Fibroblast of skin of scalp (primary cell): ENCODE measurements at regions not wholly inside any gene's neighbourhood (a gene's known extent, or its start where the extent isn't known, plus 50 kb on each side); places are given as distances from the start of the nearest gene placed in this dataset.
"Not testable (repeated sequence)": the region's sequence is repeated elsewhere in the genome, so short reads cannot be mapped to it uniquely, and the experiment has no call there.

Source experiments
- DNase-seq: peaks from one replicate; pipeline ENCODE4 v3.0.0-alpha.2; 2013

DNA sequence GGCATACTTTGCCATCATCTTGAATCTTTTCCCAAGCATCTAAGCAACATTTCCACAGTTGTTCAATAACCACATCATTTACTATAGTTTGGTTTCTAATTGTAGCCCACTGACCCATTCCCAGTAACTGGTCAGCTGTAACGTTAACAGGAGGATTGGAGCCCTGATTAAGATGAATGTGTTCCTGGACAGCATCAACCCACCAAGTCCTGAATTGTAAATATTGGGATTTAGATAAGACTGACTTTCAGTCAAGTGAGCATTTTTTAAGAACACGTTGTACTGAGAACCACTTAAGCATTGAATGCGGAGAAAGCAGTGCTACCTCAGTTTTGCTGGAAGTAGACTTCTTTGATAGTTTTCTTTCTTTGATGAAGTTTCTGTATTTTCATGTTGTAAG, 53.3 kb upstream of the ARL4D start:
- not testable (repeated sequence) for DNase-seq

DNA sequence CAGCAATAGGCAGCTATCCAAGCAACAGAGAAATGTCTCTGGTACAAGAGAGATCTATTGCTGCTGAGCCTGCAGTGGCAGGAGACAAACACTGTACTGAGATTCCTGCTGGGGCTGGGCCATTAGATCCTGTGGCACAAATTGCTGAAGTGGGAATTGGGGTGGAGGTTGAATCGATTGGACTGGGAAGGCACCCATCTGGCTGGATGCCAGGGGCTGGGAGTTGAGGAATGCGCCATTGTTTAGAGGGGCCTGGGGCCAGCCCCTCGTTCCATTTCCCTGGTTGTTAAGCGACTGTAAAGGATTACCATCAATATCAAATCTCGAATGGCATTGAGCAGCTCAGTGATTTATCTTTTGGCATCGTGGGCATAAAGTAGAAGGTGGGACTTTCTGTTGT, 54.1 kb upstream of the ARL4D start:
- no peak for DNase-seq

DNA sequence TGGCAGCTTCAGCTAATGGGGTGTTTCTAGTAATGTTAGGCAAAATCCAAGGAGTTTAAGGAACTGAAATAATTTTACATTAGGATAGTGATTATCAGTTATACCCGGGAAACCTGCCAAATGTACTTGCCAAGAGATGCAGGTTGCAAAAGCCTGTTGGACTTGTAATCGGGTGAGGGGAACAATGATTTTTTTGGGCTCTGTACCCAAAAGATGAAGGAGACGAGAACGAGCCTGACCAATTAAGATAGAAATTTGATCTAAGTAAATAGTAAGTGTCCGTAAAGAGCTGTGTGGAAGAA, 56.3 kb upstream of the ARL4D start:
- DNase-seq = no peak

DNA sequence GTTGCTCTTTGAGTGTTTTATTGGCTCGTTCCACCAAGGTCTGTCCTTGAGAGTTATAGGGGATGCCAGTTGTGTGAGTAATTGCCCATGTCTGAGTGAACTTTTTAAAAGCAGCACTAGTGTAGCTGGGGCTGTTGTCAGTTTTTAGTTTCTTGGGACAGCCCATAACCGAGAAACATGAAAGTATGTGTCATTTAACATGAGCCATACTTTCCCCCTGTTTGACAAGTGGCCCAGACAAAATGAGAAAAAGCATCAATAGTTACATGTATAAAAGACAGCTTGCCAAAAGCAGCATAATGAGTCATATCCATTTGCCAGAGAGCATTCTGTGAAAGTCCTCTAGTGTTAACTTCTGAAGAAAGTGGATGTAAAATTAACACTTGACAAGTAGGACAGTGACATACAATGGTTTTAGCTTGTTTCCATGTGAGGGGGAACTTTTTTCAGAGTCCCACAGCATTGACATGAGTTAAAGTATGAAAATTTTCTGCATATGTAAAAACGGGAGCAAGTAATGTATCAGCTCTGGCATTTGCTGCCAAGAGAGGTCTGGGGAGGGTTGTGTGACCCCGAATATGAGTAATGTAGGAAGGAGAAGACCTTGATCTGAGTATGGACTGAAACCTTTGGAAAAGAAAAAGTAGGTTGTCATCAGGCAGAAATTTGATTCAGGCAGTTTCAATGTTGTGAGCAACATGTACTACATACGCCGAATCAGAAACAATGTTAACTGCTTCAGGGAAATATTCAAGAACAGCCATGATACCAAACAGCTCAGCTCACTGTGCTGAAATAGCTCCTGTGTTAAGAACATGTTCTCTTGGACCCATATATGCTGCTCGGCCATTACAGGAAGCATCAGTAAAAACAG, 56.8 kb upstream of the ARL4D start:
- peak; percentile 83 for DNase-seq

DNA sequence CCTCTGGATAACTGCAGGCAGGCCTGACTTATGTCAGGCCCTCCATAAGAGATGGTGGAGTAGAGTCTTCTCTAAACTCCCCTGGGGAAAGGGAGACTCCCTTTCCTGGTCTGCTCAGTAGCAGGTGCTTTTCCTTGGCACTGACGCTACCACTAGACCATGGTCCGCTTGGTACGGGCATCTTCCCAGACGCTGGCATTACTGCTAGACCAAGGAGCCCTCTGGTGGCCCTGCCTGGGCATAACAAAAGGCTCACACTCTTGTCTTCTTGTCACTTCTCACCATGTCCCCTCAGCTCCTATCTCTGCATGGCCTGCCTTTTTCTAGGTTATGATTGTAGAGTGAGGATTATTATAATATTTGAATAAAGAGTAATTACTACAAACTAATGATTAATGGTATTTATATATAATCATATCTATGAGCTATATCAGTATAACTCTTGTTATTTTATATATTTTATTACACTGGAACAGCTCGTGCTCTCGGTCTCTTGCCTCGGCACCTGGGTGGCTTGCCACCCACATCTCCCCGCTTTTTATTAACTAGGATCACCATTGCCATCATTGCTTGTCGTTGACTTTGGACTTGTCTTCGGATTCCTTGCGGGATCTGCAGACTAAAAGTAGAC, 59.8 kb upstream of the ARL4D start:
- peak; percentile 58 for DNase-seq

DNA sequence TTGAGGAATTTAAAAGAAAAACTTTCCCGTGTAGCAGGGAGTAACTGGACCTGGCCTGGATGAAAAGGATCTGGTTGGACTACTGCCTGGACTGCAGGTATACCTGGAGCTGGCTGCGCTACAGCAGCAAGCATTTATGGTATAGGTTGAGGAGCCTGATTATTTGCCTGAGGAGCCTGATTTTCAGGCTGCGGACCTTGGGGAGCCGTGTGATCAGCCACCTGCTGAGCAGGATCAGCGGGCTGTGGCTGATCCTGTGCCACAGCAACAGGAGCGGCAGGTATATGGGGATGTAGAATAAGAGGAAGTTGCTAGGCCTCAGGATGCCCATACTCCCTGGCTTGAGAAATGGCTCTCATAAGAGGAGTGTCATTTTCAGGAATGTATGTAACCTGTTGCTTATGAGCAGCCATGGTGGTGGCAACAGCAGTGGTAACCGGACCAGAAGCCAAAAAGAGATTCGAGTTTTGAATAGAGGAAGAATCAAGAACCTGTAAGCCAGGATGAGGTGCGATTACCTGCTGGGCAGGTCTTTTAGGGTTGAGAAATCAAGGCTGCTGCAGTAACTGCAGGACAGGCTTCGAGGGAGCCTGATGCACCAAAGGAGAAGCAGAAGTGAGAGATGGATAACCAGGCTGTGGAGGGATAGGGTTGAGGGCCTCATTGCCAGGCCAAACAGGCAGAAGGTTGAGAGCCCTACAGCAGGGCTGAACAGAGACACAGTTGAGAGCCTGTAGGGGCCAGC, 60.9 kb upstream of the ARL4D start:
- no peak for DNase-seq

DNA sequence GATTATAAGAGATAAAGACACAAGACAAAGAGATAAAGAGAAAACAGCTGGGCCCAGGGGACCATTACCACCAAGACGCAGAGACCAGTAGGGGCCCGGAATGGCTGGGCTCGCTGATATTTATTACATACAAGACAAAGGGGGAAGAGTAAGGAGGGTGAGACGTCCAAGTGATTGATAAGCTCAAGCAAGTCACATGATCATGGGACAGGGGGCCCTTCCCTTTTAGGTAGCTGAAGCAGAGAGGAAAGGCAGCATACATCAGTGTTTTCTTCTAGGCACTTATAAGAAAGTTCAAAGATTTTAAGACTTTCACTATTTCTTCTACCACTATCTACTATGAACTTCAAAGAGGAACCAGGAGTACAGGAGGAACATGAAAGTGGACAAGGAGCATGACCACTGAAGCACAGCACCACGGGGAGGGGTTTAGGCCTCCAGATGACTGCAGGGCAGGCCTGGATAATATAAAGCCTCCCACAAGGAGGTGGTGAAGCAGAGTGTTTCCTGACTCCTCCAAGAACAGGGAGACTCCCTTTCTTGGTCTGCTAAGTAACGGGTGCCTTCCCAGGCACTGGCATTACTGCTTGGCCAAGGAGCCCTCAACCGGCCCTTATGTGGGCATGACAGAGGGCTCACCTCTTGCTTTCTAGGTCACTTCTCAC, 63.9 kb upstream of the ARL4D start:
- no peak for DNase-seq

DNA sequence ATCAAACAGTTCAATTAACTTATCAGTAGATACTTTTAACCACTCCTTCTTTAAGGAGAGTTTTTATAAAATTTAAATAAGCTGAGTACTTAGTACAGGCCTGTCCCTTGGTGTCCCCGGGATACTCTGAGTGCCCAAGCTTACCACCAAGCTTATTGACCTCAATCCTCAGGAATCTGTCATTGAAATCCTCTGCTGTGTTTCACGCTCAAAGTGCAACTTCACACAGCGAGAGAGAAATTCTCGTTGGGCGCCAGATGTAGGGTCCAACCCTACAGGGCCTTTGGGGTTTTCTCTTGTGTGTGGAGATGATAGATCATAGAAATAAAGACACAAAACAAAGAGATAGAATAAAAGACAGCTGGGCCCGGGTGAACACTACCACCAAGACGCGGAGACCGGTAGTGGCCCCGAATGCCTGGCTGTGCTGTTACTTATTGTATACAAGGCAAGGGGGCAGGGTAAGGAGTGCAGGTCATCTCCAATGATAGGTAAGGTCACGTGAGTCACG, 65.3 kb upstream of the ARL4D start:
- DNase-seq = peak; percentile 35

DNA sequence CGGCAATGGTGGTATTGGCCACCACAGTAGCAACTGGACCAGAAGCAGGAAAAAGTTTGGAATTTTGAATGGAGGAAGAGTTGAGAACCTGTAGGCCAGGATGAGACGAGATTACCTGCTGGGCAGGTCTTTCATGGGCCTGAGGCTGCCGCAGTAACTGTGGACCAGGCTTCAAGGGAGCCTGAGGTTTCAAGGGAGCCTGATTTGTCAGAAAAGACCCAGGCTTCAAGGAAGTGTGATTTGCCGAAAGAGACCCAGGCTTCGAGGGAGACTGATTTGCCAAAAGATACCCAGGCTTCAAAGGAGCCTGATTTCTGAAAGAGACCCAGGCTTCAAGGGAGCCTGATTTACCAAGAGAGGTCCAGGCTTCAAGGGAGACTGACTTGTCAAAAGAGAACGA, 66.6 kb upstream of the ARL4D start:
- DNase-seq = no peak

DNA sequence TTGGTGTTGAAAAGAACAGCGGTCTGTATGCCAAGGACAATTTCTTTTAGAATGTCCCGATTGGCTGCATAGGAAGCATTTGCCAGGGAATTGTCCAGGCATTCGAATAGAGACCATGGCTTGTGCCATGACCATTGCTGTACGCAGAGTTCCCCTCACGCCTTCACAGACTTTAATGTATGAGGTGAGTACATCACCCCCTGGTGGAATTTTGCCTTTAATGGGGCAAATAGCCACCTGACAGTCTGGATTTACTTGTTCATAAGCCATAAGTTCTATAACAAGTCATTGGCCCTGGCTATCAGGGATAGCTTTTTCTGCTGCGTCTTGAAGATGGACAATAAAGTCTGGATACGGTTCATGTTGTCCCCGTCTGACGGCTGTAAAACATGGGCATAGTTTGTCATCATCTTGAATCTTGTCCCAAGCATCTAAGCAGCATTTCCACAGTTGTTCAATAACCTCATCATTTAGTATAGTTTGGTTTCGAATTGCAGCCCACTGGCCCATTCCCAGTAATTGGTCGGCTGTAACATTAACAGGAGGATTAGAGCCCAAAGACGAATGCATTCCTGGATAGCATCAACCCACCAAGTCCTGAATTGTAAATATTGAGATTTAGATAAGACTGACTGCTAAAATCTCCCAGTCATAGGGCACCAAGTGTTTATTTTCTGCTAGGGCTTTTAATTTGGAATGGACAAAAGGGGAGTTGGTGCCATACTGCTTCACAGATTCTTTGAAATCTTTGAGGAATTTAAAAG, 67.7 kb upstream of the ARL4D start:
- no peak for DNase-seq

DNA sequence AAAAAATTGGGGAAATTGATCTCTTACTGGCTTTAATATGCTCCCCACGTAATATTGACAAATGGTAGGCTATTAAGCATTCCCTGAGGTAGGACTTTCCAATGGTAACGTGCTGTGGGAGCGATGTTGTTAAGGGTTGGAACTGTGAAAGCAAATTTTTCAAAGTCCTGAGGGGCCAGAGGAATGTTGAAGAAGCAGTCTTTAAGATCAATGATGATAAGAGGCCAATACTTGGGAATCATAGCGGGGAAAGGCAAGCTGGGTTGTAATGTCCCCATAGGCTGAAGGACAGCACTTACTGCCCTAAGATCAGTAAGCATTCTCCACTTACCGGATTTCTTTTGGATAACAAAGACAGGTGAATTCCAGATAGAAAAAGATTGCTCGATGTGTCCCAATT, 69.6 kb upstream of the ARL4D start:
- no peak for DNase-seq

DNA sequence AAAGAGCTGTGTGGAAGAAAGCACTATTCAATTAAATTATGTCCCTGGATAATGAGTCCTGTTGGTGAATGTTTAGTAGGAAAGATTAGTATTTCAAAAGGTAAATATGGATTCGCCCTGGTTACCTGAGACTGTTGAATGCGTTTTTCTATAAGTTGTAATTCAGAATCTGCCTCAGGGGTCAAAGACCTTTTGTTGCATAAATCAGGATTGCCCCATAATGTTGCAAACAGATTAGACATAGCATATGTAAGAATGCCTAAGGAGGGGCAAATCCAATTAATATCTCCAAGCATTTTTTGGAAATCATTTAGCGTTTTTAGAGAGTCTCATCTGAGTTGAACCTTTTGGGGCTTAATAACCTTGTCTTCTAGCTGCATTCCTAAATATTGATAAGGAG, 70.1 kb upstream of the ARL4D start:
- no peak for DNase-seq

DNA sequence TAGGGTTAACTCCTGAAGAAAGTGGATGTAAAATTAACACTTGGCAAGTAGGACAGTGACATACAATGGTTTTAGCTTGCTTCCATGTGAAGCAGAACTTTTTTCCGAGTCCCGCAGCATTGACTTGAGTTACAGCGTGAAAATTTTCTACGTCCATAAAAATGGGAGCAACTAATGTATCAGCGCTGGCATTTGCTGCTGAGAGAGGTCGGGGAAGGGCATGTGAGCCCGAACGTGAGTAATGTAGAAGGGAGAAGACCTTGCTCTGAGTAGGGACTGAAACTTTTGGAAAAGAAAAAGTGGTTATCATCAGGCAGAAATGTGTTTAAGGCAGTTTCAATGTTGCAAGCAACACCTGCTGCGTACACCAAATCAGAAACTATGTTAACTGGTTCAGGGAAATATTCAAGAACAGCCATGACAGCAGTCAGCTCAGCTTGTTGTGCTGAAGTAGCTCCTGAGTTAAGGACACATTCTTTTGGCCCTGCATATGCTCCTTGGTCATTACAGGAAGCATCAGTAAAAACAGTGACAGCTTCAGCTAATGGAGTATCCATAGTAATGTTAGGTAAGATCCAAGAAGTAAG, 70.9 kb upstream of the ARL4D start:
- no peak for DNase-seq

DNA sequence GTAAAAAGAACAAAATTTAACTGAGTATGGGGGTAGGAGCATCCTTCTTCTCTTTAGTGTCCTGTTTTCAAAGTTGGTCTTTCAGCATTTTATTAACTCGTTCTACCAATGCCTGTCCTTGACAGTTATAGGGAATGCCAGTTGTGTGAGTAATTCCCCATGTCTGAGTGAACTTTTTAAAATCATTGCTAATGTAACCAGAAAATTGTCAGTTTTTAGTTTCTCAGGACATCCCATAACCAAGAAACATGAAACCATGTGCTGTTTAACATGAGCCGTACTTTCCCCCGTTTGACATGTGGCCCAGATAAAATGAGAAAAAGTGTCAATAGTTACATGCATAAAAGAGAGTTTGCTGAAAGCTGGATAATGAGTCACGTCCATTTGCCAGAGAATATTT, 71.4 kb upstream of the ARL4D start:
- DNase-seq = peak; percentile 24

DNA sequence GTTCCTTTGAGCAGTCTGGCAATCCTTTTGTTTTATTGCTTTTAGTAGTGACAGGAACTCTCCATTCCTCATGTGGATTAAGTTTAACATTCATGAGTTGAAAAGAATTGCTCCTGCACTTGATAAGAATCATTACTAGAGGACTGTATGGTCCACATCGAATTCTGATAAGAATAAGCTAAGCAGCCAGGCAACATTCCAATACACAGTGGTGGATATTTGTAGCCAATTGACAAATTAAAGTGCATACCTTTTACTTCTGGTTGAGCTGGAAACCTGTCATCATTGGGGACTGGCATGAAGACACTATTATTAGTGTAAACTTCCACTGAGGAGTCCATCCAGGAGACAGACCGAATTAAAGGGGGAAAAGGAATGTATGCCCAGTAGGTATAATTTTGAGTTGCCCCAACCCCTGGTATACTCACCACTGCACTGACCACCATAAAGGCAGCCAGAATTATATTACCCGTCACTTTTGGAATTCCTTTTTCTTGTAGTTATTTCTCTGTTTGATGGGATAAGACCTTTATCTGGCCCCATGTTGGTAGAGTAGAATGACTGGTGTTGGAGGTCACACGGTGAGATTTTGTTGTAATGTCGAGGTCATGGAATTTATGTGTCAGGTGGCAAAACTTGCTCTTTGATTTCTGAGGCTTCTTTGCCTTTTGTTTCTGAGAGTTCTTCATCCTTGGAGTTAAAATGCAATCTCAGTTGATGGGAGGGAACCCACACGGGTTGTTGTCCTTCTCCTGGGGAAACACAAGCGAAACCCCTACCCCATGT, 72.1 kb upstream of the ARL4D start:
- no peak for DNase-seq

DNA sequence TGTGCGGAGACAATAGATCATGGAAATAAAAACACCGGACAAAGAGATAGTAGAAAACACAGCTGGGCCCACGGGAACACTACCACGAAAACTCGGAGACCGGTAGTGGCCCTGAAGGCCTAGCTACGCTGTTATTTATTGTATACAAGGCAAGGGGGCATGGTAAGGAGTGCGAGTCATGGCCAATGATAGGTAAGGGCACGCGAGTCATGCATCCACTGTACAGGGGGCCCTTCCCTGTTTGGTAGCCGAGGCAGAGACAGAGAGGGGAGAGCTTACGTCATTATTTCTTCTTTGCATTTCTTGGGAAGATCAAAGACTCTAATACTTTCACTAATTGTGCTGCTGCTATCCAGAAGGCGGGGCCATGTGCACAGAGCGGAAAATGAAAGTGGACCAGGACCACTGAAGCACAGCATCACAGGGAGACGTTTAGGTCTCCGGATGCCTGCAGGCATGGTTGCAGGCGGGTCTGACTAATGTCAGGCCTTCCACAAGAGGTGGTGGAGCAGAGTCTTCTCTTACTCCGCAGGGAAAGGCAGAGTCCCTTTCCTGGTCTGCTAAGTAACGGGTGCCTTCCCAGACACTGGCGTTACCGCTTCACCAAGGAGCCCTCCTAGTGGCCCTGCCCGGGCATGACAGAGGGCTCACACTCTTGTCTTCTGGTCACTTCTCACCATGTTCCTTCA, 74.4 kb upstream of the ARL4D start:
- DNase-seq = no peak

DNA sequence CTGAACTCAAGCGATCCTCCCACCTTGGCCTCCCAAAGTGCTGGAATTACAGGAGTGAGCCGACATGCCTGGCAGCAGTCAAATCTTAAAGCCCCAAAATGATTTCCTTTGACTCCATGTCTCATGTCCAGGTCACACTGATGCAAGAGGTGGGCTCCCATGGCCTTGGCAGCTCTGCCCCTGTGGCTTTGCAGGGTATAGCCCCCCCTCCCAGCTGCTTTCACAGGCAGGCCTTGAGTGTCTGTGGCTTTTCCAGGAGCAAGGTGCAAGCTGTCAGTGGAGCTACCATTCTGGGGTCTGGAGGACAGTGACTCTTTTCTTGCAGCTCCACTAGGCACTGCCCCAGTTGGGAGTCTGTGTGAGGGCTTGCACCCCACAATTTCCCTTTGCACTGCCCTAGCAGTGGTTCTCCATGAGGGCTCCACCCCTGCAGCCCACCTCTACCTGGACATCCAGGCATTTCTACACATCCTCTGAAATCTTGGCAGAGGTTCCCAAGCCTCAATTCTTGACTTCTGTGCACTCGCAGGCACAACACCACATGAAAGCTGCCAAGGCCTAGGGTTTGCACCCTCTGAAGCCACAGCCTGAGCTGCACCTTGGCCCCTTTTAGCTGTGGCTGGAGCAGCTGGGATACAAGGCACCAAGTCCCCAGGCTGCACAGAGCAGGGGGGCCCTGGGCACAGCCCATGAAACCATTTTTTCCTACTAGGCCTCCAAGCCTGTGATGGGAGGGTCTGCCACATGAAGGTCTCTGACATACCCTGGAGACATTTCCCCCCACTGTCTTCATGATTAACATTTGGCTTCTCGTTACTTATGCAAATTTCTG, 79.3 kb upstream of the ARL4D start:
- DNase-seq = no peak

DNA sequence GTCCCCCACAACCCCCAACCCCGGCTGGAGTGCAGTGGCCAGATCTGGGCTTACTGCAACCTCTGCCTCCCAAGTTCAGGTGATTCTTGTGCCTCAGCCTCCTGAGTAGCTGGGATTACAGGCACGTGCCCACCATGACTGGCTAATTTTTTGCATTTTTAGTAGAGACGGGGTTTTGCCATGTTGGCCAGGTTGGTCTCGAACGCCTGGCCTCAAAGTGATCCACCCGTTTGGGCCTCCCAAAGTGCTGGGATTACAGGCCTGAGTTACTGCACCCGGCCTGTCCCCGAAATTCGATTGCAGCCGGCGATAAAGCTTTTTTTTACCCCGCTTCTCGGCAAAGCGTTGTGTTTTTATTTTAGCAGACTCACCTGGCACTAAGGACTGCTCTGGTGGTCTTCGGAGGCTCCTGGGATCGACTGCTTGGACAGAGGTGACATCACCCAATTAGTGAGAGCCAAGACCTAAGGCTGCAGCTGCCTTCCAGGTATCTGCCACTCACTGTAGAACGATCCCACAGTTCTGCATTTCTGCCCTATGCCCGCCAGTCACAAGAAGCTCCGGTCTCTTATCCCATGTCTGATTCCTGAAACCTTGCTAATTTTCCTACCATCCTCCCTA, 82.2 kb upstream of the ARL4D start:
- DNase-seq = no peak
